ENCODE measurements at regions not wholly inside any gene's neighbourhood (a gene's known extent, or its start where the extent isn't known, plus 50 kb on each side); places are given as distances from the start of the nearest gene placed in this dataset.

DNA sequence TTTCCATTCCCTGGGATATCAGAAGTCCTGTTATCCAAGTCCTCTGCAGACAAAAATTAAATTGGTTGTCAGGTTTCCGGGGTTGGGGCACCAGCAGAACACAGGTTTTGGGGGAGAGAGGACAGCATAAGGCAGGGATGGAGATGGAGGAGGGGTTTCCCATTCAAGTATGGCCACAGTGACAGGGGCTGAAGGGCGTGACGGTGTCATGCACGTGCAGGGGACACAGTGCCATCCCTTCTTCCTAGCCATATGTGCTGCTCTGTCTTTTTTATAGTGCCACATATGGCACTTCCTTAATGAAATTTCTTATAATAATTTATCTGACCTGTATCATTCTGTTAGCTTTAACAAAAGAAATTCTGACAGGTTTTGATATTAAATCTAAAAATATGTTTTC is 259.2 kb downstream of the PTEN start:
- in situ Hi-C loops (cut with HindIII; ENCODE audit: low sequenced_read_pairs) = no loop called here
- H3K4me3 ChIP-seq (ENCODE audit: low read depth, low read length) = no peak overlapping the region
- TF ChIP-seq, protein P1, sequence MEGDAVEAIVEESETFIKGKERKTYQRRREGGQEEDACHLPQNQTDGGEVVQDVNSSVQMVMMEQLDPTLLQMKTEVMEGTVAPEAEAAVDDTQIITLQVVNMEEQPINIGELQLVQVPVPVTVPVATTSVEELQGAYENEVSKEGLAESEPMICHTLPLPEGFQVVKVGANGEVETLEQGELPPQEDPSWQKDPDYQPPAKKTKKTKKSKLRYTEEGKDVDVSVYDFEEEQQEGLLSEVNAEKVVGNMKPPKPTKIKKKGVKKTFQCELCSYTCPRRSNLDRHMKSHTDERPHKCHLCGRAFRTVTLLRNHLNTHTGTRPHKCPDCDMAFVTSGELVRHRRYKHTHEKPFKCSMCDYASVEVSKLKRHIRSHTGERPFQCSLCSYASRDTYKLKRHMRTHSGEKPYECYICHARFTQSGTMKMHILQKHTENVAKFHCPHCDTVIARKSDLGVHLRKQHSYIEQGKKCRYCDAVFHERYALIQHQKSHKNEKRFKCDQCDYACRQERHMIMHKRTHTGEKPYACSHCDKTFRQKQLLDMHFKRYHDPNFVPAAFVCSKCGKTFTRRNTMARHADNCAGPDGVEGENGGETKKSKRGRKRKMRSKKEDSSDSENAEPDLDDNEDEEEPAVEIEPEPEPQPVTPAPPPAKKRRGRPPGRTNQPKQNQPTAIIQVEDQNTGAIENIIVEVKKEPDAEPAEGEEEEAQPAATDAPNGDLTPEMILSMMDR (IDR thresholded peaks at IDR 0.05; ENCODE audit: low read depth, low read length, missing control alignments) = no peak
- DNase-seq (ENCODE audit: low read depth) = no peak

DNA sequence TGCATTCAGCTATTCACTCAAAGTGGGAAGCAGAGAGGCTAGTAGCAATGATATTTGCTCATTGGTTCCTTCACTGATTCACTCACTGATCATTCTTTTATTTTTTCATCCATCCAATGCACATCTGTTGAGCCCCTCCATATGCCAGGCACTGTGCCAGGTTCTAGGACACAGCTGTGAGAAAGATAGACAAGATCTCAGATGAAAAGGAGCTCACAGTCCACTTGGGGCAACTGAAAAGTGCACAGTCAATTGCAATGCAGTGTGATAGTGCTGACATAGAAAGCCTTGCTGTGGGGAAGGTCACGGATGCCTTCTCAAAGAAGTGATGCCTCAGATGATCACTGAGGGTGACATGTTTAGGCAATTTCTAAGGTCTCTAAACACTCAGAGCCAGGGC is 262.3 kb downstream of the PTEN start:
- no peak overlapping the region for H3K4me3 ChIP-seq (ENCODE audit: low read depth, low read length)
- in situ Hi-C loops (cut with HindIII; ENCODE audit: low sequenced_read_pairs) = no loop called here
- DNase-seq (ENCODE audit: low read depth) = no peak
- TF ChIP-seq, protein P1 (IDR thresholded peaks at IDR 0.05; ENCODE audit: low read depth, low read length, missing control alignments) = no peak

DNA sequence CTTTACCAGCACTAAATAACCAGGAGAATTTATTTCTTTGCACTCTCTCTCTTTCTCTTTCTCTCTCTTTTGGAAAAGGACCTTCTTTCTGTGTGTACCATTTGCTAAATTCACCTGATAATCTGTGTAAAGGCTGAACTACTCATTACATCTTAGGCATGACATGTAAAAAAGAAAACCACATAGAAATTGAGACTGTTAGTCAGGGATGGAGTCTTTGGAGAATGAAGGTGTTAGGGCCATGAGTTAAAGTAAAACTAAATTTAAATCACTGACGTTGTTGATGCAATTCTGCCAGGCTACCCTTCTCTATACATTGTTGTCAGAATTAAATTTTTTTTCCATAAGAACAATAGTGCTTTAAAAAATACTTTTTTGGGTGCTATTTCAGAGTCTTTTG is 263.3 kb downstream of the PTEN start:
- TF ChIP-seq, protein P1 (IDR thresholded peaks at IDR 0.05; ENCODE audit: low read depth, low read length, missing control alignments) = no peak
- in situ Hi-C loops (cut with HindIII; ENCODE audit: low sequenced_read_pairs) = no loop called here
- no peak overlapping the region for H3K4me3 ChIP-seq (ENCODE audit: low read depth, low read length)
- no peak for DNase-seq (ENCODE audit: low read depth)

DNA sequence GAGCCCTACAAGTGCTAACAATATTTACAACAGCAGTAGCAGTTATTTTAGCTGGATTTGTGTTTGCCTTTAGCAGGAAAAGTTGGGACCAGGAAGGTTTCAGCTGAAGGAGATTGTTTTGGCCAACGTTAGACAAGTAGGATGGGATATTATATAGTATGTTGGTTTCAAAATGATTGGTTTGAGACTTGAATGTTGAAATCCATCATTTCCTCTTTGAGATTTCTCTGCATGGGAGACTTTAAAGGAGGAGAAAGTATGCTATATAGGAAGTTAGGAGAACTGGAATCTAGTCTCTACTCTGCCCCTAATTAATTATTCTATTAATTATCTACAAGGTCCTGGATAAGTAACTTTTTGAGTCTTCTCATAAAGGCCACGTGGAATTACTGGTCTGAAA is 263.8 kb downstream of the PTEN start:
- DNase-seq (ENCODE audit: low read depth) = no peak
- in situ Hi-C loops (cut with HindIII; ENCODE audit: low sequenced_read_pairs) = no loop called here
- TF ChIP-seq, protein P1 (IDR thresholded peaks at IDR 0.05; ENCODE audit: low read depth, low read length, missing control alignments) = no peak
- no peak overlapping the region for H3K4me3 ChIP-seq (ENCODE audit: low read depth, low read length)

DNA sequence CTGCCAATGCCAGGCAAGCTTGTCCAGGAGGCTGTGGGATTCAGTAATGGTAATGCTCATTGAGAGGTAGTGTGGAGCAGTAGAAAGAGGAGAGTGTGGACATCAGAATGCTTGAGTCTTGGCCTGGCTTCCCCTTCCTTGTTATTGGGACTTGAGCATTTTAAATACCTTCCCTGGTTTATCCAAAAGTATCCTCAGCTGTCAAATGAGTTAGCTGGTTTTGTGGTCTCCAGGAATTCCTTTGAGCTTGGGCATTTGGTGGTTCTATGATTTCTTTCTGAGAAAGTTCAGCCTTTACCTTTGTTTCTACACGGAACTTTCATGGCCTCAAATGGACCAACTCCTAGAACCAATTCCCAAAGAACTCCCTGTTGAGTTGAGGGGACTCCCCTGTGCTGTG is 264.3 kb downstream of the PTEN start:
- in situ Hi-C loops (cut with HindIII; ENCODE audit: low sequenced_read_pairs) = no loop called here
- TF ChIP-seq, protein P1 (IDR thresholded peaks at IDR 0.05; ENCODE audit: low read depth, low read length, missing control alignments) = no peak

DNA sequence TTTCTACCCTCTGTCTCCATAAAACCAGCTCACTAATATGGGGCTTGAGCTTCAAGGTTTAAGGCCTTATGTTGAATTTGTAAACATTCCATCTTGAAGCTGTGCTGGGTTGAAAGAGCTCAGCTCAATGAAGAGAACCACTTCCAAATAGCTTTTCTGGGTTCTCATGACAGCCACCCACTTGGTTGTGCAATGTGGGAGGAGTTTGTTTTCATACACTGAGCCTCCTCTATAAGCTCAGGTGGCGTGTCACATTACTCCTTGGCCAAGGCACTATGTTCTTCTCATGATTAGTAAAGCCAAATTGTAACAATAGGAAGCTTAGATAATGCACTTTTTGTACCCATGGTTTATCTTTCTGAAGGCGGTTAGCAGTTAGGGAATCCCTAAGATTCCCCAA is 265.6 kb downstream of the PTEN start:
- H3K4me3 ChIP-seq (ENCODE audit: low read depth, low read length) = no peak overlapping the region
- TF ChIP-seq, protein P1 (IDR thresholded peaks at IDR 0.05; ENCODE audit: low read depth, low read length, missing control alignments) = no peak
- DNase-seq (ENCODE audit: low read depth) = no peak
- in situ Hi-C loops (cut with HindIII; ENCODE audit: low sequenced_read_pairs) = no loop called here

More for the DNA sequence above, 264.3 kb downstream of the PTEN start:
- no peak overlapping the region for H3K4me3 ChIP-seq (ENCODE audit: low read depth, low read length)
- no peak for DNase-seq (ENCODE audit: low read depth)

DNA sequence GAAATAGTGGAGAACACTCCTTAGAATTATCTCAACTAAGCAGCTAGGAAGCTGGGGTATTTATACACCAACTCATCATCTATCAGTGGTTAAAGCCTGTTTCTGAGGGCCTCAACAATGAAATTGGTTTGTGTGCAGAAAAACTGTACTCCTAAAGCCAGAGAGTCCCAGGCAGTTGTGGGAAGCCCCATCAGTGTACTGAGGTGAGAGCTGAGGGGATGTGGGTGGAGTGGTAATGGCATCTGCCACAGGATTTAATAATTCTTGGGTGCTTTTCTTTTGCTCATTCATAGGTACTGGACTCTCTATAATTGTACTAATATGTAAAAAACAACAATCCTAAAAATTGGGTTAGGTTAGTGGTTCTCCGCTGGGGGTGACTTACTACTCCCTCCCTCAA is 267.5 kb downstream of the PTEN start:
- H3K4me3 ChIP-seq (ENCODE audit: low read depth, low read length) = no peak overlapping the region
- no peak for DNase-seq (ENCODE audit: low read depth)
- TF ChIP-seq, protein P1 (IDR thresholded peaks at IDR 0.05; ENCODE audit: low read depth, low read length, missing control alignments) = no peak
- in situ Hi-C loops (cut with HindIII; ENCODE audit: low sequenced_read_pairs) = no loop called here
